OCI-LY3 (cell line): ENCODE measurements at regions not wholly inside any gene's neighbourhood (a gene's known extent, or its start where the extent isn't known, plus 50 kb on each side); places are given as distances from the start of the nearest gene placed in this dataset.
"Not testable (repeated sequence)": the region's sequence is repeated elsewhere in the genome, so short reads cannot be mapped to it uniquely, and the experiment has no call there.

Experiments used
- CTCF ChIP-seq: fragments of 200-600, 300-600 bp; sonication (generic); IDR thresholded peaks from 2 replicates; pipeline ENCODE4 v1.5.1; 2014; ENCODE audit warnings: antibody characterized with exemption, low read length, low read depth
- EZH2phosphoT487 ChIP-seq: fragments of 200-600 bp; shearing (Covaris generic); IDR thresholded peaks from 2 replicates; pipeline ENCODE4 v1.6.1; 2018; ENCODE audit warnings: antibody characterized with exemption, mixed run types, low read depth

- not testable (repeated sequence) for TF ChIP-seq CTCF, EZH2phosphoT487
Observed at GRCh38 chr20:7803411-7804151, 136.7 kb downstream of the HAO1 start.
